Stimulated activated naive CD8-positive, alpha-beta T cell treated with anti-CD3 and anti-CD28 coated beads, Interleukin-15, amount 100 ng/mL, for 72 hours (primary cell): ENCODE measurements at regions not wholly inside any gene's neighbourhood (a gene's known extent, or its start where the extent isn't known, plus 50 kb on each side); places are given as distances from the start of the nearest gene placed in this dataset.
"Not testable (repeated sequence)": the region's sequence is repeated elsewhere in the genome, so short reads cannot be mapped to it uniquely, and the experiment has no call there.

Experiments used
- ATAC-seq: fragments of 150-1000 bp; cut with Tn5 transposase; 2 replicates; pipeline ENCODE4 v1.10.0; 2021; ENCODE audit warnings: mild to moderate bottlenecking, moderate library complexity
- DNase-seq, 2 donors: peaks; one replicate each; pipeline ENCODE4 v3.0.0; 2021 to 2022
- H3K27ac Mint-ChIP-seq, 2 donors: one replicate each; pipeline ENCODE4 v1.8.0; 2022; ENCODE audit warnings: mild to moderate bottlenecking in 2 of 2, mixed read lengths in 2 of 2, moderate library complexity in 2 of 2
- H3K27me3 Mint-ChIP-seq: one replicate; pipeline ENCODE4 v1.8.0; 2022; ENCODE audit warnings: mixed read lengths
- H3K4me1 Mint-ChIP-seq: one replicate; pipeline ENCODE4 v1.8.0; 2022; ENCODE audit warnings: mild to moderate bottlenecking, mixed read lengths
- H3K4me3 Mint-ChIP-seq, 2 donors: one replicate each; pipeline ENCODE4 v1.8.0; 2022; ENCODE audit warnings: mild to moderate bottlenecking in 2 of 2, mixed read lengths in 2 of 2, moderate library complexity in 1 of 2
- H3K9me3 Mint-ChIP-seq, 2 donors: one replicate each; pipeline ENCODE4 v1.8.0; 2022; ENCODE audit warnings: mixed read lengths in 2 of 2

DNA sequence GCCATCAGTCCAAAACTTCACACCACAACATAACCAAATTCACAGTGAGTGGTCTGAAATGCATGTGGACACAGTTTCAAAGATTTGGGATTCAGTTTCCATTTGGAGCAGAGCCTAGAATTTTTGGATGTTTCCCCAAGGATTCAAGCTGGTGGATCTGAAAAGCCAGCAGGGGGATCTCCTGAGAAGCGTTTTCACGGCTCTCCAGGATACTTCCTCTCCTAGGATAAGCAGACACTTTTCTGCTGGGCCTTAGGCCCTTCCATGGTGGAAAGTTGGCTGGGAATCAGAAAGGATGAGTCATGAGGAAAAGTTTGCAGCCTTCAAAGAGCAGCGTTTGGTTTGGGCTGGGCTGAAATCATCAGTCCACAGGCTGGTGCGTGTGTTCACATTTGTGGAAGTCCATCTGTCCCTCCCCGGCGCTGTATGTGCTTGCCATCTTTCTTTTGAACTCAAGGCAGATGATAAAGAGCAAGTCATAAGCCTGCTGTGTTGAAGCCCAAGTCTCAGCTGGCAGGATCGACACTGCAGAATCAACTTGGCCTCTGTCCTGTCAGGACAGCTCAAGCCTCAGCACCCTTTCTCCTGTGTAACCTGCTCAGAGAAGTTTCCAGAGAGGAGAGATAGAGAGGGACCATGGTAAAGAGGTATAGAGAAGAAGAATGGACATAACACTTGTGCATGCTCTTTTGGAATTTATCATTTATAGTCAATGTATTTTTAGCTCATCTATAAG lies 152.6 kb upstream of the MSX2 start:
- Mint-ChIP-seq H3K27ac (no peak overlapping the region), H3K9me3 (peaks cover 0 to 19% of the 10 kb centered on the region in 2 donors), H3K4me3 (no peak overlapping the region), H3K4me1 (no peaks in the 10 kb centered on the region), H3K27me3 (peaks cover 17% of the 10 kb centered on the region)
- ATAC-seq (no peak), DNase-seq (no peak)

DNA sequence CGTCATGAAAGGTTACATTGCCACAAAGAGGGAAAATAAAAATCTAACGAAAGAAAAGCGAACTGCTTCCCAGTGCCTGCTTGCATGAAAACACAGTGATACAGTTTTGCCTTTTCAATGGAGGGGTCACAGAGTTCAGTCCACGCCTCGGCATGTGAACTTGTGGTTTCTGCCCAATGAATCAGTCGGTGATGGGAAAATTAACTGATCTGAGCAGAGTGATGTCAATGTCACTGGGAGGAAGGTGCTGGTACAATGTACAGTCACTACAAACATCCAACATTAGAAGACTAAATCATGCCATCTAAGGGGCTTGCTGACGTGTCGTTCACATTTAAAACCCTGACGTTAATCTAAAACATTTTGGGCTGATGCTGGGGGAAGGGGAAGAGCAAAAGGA lies 151.8 kb upstream of the MSX2 start:
- no peak overlapping the region for H3K27ac Mint-ChIP-seq
- peaks cover 17% of the 10 kb centered on the region for H3K27me3 Mint-ChIP-seq
- no peaks in the 10 kb centered on the region for H3K4me1 Mint-ChIP-seq
- H3K4me3 Mint-ChIP-seq: no peak overlapping the region
- no peak for ATAC-seq
- H3K9me3 Mint-ChIP-seq: peaks cover 0 to 19% of the 10 kb centered on the region in 2 donors
- DNase-seq: no peak

DNA sequence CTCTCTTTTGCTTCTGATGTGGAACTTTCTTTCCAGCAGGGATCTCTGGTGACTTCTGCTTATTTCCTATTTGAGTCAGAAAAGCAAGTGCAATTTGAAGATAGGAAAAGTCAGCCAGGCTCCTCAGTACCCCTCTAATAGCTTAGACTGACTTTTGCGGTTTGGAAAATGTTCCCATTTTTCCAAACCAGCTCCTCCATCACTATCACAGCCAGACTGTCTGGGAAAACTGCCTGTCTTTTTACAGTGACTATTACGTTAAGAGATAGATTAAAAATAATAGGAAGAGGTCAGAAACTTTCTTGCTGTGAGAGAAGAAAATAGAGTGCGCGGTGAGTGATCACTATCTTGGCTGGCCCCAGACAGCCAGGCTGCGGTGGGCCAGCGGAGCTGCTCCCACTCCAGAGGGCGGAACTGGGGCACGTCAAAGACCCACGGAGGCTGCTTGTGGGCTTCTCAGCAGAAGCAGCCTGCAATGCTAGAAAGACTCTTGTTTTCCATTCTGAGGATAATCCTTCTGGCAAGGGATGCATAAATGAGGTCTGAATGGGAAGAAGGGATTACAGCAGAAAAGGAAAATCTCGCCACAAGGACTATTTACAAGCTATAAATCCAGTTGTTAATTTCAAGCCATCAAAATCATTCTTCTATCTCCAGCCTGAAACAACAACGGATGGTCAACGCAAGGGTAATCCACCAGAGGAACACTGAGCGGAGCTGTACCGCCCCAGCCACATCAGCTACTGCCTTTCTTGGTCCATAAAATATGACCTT lies 151.0 kb upstream of the MSX2 start:
- ATAC-seq: no peak
- no peak overlapping the region for H3K27ac Mint-ChIP-seq

DNA sequence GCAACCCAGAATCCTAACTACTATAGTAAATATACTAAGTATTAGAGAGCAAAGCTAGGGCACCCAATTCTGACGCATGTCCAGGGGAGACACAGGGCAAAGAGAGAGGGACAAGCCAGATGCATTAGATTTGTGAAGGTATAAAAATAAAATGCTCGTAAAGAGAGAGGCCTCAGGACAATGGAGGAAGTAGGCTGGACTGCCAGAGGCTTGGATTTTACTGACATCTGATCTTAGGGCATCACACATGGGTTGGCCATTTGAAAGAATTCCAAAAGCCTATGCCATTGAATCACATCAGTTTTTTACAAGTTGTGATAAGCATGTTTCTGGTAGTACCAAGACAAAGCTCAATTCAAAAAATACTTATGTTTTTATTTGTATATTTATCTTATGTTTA lies 149.3 kb upstream of the MSX2 start:
- Mint-ChIP-seq H3K9me3 (peaks cover 0 to 9% of the 10 kb centered on the region in 2 donors), H3K27me3 (peaks cover 17% of the 10 kb centered on the region), H3K4me3 (no peak overlapping the region), H3K27ac (no peak overlapping the region), H3K4me1 (no peaks in the 10 kb centered on the region)
- DNase-seq (no peak), ATAC-seq (no peak)

More for the DNA sequence above, 151.0 kb upstream of the MSX2 start:
- Mint-ChIP-seq H3K9me3 (peaks cover 0 to 19% of the 10 kb centered on the region in 2 donors), H3K4me1 (no peaks in the 10 kb centered on the region), H3K4me3 (no peak overlapping the region), H3K27me3 (peaks cover 17% of the 10 kb centered on the region)
- no peak for DNase-seq

DNA sequence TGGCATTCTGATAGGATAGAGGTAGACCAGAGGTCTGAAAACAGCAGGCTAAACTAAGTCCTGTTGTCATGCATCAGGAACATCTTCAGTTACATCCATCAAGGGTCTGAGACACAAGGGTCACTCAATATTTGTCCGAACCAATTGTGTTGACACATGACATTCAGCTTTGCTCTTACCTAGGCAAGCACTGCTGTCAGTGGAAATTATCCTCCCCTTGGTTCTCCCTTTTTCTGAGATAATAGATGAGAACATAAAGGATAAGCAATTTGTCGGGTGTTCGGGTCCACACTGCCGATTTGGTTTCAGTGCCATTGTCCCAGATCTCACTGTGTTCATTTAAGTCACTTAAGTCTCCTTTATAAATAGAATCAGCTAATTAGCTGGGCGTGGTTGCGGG lies 148.3 kb upstream of the MSX2 start:
- Mint-ChIP-seq H3K27ac (no peak overlapping the region), H3K9me3 (no peaks in the 10 kb centered on the region), H3K4me1 (no peaks in the 10 kb centered on the region), H3K27me3 (peaks cover 8% of the 10 kb centered on the region), H3K4me3 (no peak overlapping the region)
- DNase-seq (no peak), ATAC-seq (no peak)

DNA sequence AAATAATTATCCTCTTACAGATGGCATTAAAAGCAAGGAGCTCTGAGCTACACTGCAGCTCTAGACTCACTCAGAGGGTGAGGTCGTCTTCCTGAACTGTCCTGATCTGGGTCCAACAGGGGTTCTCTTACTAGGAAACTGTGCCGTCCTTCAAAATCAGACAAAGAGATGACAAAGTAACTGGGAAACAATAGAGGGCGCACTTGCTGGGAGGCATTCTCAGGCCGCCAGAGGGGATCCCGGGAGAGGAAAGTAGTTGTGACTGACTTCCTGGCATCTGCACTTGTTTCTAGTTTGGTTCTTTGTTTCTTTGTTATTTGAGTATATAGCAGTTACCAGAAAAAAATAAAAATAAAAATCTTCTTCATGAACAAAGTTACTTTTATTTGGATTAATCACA lies 142.9 kb upstream of the MSX2 start:
- no peak overlapping the region for H3K4me3 Mint-ChIP-seq
- H3K9me3 Mint-ChIP-seq: peaks cover 0 to 8% of the 10 kb centered on the region in 2 donors
- DNase-seq (no peak), ATAC-seq (no peak)
- H3K4me1 Mint-ChIP-seq: no peaks in the 10 kb centered on the region
- H3K27ac Mint-ChIP-seq: no peak overlapping the region
- no peaks in the 10 kb centered on the region for H3K27me3 Mint-ChIP-seq

DNA sequence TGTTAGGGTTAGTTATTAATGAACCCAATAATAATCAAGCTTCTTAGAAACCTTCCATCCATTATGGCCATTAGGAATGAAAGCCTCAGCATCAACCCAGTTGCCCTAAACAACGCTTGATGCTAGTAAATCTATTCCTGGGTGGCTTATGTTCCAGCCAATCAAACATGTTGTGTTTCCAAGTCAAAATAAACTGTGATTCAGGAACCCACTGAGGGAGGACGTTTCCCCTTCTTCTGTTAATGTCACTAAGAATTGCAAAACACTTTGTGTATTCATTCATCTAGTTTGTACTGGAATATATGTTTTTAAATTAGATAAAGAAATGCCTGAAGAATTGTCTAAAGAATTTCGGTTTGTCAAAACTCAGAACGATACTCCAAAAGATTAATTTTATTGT lies 142.5 kb upstream of the MSX2 start:
- DNase-seq: no peak
- no peaks in the 10 kb centered on the region for H3K27me3 Mint-ChIP-seq
- ATAC-seq: no peak
- no peak overlapping the region for H3K27ac Mint-ChIP-seq
- H3K4me3 Mint-ChIP-seq: no peak overlapping the region
- H3K4me1 Mint-ChIP-seq: no peaks in the 10 kb centered on the region
- H3K9me3 Mint-ChIP-seq: peaks cover 0 to 8% of the 10 kb centered on the region in 2 donors

DNA sequence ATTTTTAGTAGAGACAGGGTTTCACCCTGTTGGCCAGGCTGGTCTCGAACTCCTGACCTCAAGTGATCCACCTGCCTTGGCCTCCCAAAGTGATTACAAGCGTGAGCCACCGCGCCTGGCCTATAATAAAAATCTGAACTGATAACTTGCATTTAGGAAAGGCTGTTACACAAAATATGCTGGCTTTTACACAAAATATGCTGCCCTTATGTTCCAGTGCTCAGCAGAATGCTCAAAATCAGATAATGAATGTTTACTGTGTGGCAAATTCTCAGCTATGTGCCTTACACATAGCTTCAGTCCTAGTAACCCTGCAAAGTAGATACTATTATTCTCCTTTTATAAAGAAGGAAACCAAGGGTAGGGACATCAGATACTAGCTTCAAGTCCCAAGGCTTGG lies 141.3 kb upstream of the MSX2 start:
- no peak overlapping the region for H3K4me3 Mint-ChIP-seq

DNA sequence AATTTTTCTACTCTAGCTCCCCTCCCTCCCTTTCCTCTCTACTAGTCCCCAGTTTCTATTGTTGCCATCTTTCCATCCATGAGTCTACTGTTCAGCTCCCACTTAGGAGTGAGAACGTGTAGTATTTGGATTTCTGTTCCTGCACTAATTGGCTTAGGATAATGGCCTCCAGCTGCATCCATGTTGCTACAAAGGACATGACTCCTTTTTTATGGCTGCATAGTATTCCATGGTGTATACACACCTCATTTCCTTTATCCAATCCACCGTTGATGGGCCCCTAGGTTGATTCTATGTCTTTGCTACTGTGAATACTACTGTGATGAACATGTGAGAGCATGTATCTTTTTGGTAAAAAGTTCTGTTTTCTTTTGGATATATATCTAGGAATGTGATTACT lies 138.9 kb upstream of the MSX2 start:
- H3K27ac Mint-ChIP-seq: no peak overlapping the region
- no peak overlapping the region for H3K4me3 Mint-ChIP-seq
- no peak for DNase-seq
- H3K4me1 Mint-ChIP-seq: no peaks in the 10 kb centered on the region
- peaks cover 0 to 8% of the 10 kb centered on the region in 2 donors for H3K9me3 Mint-ChIP-seq
- H3K27me3 Mint-ChIP-seq: no peaks in the 10 kb centered on the region
- ATAC-seq: no peak

More for the DNA sequence above, 141.3 kb upstream of the MSX2 start:
- Mint-ChIP-seq H3K4me1 (no peaks in the 10 kb centered on the region), H3K9me3 (peaks cover 0 to 8% of the 10 kb centered on the region in 2 donors), H3K27ac (no peak overlapping the region), H3K27me3 (no peaks in the 10 kb centered on the region)
- DNase-seq (no peak), ATAC-seq (no peak)

DNA sequence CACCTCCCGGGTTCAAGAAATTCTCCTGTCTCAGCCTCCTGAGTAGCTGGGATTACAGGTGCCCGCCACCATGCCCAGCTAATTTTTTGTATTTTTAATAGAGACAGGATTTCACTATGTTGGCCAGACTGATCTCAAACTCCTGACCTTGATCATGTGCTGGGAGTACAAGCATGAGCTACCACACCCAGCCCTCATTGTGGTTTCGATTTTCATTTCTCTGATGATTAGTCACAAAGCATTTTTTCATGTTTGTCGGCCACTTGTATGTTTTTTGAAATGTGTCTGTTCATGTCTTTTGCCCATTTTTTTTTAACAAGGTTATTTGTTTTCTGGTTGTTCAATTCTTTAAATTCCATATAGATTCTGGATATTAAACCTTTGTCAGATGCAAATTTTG lies 138.2 kb upstream of the MSX2 start:
- not testable (repeated sequence) for ATAC-seq, H3K9me3 Mint-ChIP-seq, H3K4me3 Mint-ChIP-seq, H3K27ac Mint-ChIP-seq, DNase-seq, H3K27me3 Mint-ChIP-seq, H3K4me1 Mint-ChIP-seq

DNA sequence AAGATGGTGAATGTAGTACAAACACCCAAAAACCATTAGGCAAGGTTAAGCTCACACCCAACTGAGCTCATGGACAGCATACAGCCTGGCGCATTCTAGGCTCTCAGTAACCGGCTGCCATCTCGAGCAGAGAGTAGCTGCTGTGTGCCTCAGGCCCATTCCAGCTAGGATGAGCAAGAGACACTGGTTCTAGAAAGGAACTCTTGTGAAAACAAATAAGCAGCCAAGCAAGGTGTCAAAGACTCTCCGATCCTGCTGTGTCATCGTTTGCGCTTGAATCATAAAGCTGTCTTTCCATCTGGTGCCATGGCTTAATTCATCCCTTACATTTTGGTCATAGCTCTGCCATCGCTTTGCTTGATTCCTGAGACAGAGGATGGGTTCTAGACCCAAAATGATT lies 135.4 kb upstream of the MSX2 start:
- ATAC-seq (no peak), DNase-seq (no peak)
- no peak overlapping the region for H3K27ac Mint-ChIP-seq
- peaks cover 12% of the 10 kb centered on the region for H3K27me3 Mint-ChIP-seq
- H3K4me3 Mint-ChIP-seq: no peak overlapping the region
- H3K9me3 Mint-ChIP-seq: peaks cover 3 to 8% of the 10 kb centered on the region in 2 donors
- H3K4me1 Mint-ChIP-seq: no peaks in the 10 kb centered on the region

DNA sequence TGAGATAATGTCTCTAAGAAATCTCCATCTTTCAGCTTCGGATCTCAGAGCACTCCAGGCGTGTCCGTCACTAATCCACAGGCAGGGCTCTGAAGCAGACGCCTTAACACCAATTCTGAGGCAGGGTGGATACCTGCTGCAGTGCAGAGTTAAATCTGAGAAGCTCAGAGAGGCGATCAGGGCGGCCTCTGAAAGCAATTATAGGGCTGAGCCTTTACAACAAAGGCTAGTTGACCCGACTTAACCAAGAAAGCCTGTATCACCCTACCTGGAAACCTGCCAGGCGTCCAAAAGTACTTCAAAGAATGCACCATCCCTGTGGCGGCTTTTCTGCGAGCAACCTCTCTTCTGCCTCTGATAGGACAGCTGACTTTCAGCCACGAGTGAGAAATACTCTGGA lies 134.8 kb upstream of the MSX2 start:
- DNase-seq (no peak), ATAC-seq (no peak)
- Mint-ChIP-seq H3K27ac (no peak overlapping the region), H3K27me3 (peaks cover 12% of the 10 kb centered on the region), H3K9me3 (peaks cover 3 to 8% of the 10 kb centered on the region in 2 donors), H3K4me3 (no peak overlapping the region), H3K4me1 (no peaks in the 10 kb centered on the region)

DNA sequence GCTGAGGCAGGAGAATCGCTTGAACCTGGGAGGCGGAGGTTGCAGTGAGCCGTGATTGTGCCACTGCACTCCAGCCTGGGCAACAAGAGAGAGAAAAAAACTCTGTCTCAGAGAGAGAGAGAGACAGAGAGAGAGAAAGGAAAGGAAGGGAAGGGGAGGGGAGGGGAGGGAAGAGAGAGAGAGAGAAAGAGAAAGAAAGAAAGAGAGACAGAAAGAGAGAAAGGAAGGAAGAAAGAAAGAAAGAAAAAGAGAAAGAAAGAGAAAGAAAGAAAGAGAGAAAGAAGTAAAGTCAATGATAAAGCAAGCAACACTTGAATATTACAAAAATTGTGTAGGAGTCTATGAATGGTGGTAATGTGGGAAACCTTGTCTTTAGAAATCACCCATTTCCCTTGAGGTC lies 133.6 kb upstream of the MSX2 start:
- no peak for DNase-seq
- ATAC-seq: no peak
- Mint-ChIP-seq H3K9me3 (peaks cover 3 to 5% of the 10 kb centered on the region in 2 donors), H3K27ac (no peak overlapping the region), H3K4me1 (no peaks in the 10 kb centered on the region), H3K27me3 (peaks cover 12% of the 10 kb centered on the region), H3K4me3 (no peak overlapping the region)

DNA sequence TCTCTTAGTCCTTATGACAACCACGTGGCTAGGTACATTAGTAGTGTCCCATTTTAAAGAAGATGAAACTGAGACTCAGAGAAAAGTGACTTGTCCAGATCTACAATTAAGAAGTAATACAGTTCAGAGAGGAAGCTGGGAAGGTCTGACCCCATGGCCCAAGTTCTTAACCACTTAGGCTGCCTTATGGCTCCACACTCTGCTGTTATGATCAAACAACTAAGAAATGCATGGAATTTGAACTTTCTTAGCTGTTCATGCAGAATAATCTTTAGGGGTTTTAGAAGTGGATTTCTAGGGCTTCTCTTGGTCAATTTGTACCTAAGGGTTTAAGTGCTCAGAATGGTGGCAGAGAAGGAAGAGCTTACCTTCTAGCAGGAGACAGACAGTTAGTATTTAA lies 128.0 kb upstream of the MSX2 start:
- Mint-ChIP-seq H3K4me3 (no peak overlapping the region), H3K9me3 (peaks cover 0 to 3% of the 10 kb centered on the region in 2 donors), H3K27me3 (peaks cover 20% of the 10 kb centered on the region), H3K4me1 (no peaks in the 10 kb centered on the region), H3K27ac (no peak overlapping the region)
- DNase-seq (no peak), ATAC-seq (no peak)

DNA sequence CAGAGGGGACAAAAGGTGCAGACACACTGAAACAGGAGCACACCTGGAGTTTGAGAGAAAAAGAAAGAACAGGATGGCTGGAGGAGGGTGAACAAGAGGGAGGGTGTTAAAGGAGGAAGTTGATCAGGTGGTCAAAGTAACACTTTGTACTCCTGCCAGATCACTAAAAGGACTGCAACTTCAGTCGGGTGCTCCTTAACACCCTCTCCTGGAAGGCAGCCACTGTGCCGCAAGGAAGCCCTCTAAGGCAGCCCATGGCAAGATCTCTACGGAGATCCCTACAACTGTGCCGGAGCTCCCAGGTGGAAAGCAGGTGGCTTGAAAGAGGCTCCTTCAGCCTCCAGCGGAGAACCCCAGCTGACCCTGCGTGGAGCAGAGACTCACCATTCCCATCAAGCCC lies 124.4 kb upstream of the MSX2 start:
- H3K4me3 Mint-ChIP-seq: no peak overlapping the region
- ATAC-seq (no peak), DNase-seq (no peak)
- H3K27me3 Mint-ChIP-seq: peaks cover 8% of the 10 kb centered on the region
- peak overlapping the region in 1 of 2 donors; percentile 55 for H3K27ac Mint-ChIP-seq
- no peaks in the 10 kb centered on the region for H3K4me1 Mint-ChIP-seq
- no peaks in the 10 kb centered on the region for H3K9me3 Mint-ChIP-seq

DNA sequence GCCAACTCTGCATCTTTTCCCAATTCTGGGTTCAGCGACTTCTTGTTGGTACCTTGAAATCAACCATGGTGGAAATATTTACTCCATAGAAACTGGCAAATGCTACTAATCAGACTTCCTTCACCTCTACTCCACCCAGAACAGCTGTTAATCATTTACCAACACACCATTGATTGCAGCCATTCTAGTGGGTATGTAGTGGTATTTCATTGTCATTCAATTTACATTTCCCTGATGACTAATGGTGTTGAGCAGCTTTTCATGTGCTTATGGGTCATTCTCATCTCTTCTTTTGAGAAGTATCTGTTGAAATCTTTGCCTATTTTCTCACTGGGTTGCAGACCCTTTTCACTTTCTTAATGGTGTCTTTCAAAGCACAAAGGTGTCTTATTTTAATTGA lies 122.4 kb upstream of the MSX2 start:
- no peak for ATAC-seq
- Mint-ChIP-seq H3K4me3 (no peak overlapping the region), H3K27ac (no peak overlapping the region), H3K4me1 (no peaks in the 10 kb centered on the region), H3K9me3 (peaks cover 0 to 6% of the 10 kb centered on the region in 2 donors), H3K27me3 (peaks cover 16% of the 10 kb centered on the region)
- no peak for DNase-seq
